ENCODE measurements at regions not wholly inside any gene's neighbourhood (a gene's known extent, or its start where the extent isn't known, plus 50 kb on each side); places are given as distances from the start of the nearest gene placed in this dataset.

GRCh38 chr10:34875061-34875460 lies 60.0 kb upstream of the PARD3 start:
- POLR2A ChIA-PET: no interaction called here
- H3K9ac ChIP-seq (ENCODE audit: low read length): no peak overlapping the region
- no peak for ATAC-seq (ENCODE audit: low read depth)
- no peak overlapping the region for H2AFZ ChIP-seq (ENCODE audit: insufficient read depth, low read depth, low read length, poor library complexity, severe bottlenecking)
- H3K79me2 ChIP-seq (ENCODE audit: control insufficient read depth, insufficient read depth, low read length): no peaks in the 10 kb centered on the region
- no peaks in the 10 kb centered on the region for H3K36me3 ChIP-seq (replicated peaks in 1 of 2; ENCODE audit: control extremely low read depth in 1 of 2, control insufficient read depth in 1 of 2, extremely low read depth in 1 of 2, insufficient read depth in 2 of 2, low read length in 1 of 2)
- Mint-ChIP-seq H3K4me1 (no peaks in the 10 kb centered on the region), H3K4me3 (no peak overlapping the region), H3K27ac (no peak overlapping the region), H3K27me3 (no peaks in the 10 kb centered on the region), H3K9me3 (ENCODE audit: insufficient read depth) (no peaks in the 10 kb centered on the region)
- H3K4me2 ChIP-seq (replicated peaks; ENCODE audit: low read depth, low read length, poor library complexity, severe bottlenecking): no peak overlapping the region
- no peaks in the 10 kb centered on the region for H3K27me3 ChIP-seq (replicated peaks in 1 of 4; ENCODE audit: control extremely low read depth in 1 of 4, control insufficient read depth in 3 of 4, insufficient read depth in 4 of 4, low read length in 3 of 4)
- 96% methylated on average over 10 of the region's 11 CpGs for WGBS (ENCODE audit: insufficient coverage)
- no peaks in the 10 kb centered on the region for H3K9me3 ChIP-seq (ENCODE audit: control extremely low read depth in 1 of 3, control insufficient read depth in 2 of 3, insufficient read depth in 1 of 3, low read length in 2 of 3)
- intact Hi-C loops (cut with micrococcal nuclease): no loop called here
- TF ChIP-seq CTCF (IDR thresholded peaks at IDR 0.05) (no peak), EZH2 (IDR thresholded peaks at IDR 0.05; ENCODE audit: borderline replicate concordance, insufficient read depth, low read depth, low read length, poor library complexity, severe bottlenecking) (no peak)
- H3K27ac ChIP-seq (ENCODE audit: low read length in 2 of 2): no peak overlapping the region
- CTCF ChIA-PET: no interaction called here
- no peaks in the 10 kb centered on the region for H3K4me1 ChIP-seq (ENCODE audit: control insufficient read depth in 2 of 2, insufficient read depth in 2 of 2, low read length in 2 of 2)
- DNase-seq: no peak
- no peaks in the 10 kb centered on the region for H4K20me1 ChIP-seq (ENCODE audit: control insufficient read depth, insufficient read depth, low read length, poor library complexity, severe bottlenecking)
- no peak overlapping the region for H3K4me3 ChIP-seq (ENCODE audit: control extremely low read depth in 1 of 5, extremely low read depth in 1 of 5, insufficient read depth in 1 of 5, low read depth in 2 of 5, low read length in 4 of 5)

- Mint-ChIP-seq H3K9me3 (ENCODE audit: insufficient read depth) (no peaks in the 10 kb centered on the region), H3K4me3 (no peak overlapping the region), H3K27me3 (peaks cover 6% of the 10 kb centered on the region), H3K27ac (no peak overlapping the region), H3K4me1 (no peaks in the 10 kb centered on the region)
- no peaks in the 10 kb centered on the region for H3K9me3 ChIP-seq (ENCODE audit: control extremely low read depth in 1 of 3, control insufficient read depth in 2 of 3, insufficient read depth in 1 of 3, low read length in 2 of 3)
- ATAC-seq (ENCODE audit: low read depth) (no peak), DNase-seq (no peak)
- no peaks in the 10 kb centered on the region for H3K4me1 ChIP-seq (ENCODE audit: control insufficient read depth in 2 of 2, insufficient read depth in 2 of 2, low read length in 2 of 2)
- no peaks in the 10 kb centered on the region for H3K27me3 ChIP-seq (replicated peaks in 1 of 4; ENCODE audit: control extremely low read depth in 1 of 4, control insufficient read depth in 3 of 4, insufficient read depth in 4 of 4, low read length in 3 of 4)
- H2AFZ ChIP-seq (ENCODE audit: insufficient read depth, low read depth, low read length, poor library complexity, severe bottlenecking): no peak overlapping the region
- intact Hi-C loops (cut with micrococcal nuclease): no loop called here
- CTCF ChIA-PET: no interaction called here
- no peak overlapping the region for H3K9ac ChIP-seq (ENCODE audit: low read length)
- no peak for TF ChIP-seq EZH2 (IDR thresholded peaks at IDR 0.05; ENCODE audit: borderline replicate concordance, insufficient read depth, low read depth, low read length, poor library complexity, severe bottlenecking)
- TF ChIP-seq CTCF (IDR thresholded peaks at IDR 0.05): no peak
- WGBS (ENCODE audit: insufficient coverage): 100% methylated on average over 2 of the region's 3 CpGs
- no peaks in the 10 kb centered on the region for H3K79me2 ChIP-seq (ENCODE audit: control insufficient read depth, insufficient read depth, low read length)
- POLR2A ChIA-PET: no interaction called here
- H3K36me3 ChIP-seq (replicated peaks in 1 of 2; ENCODE audit: control extremely low read depth in 1 of 2, control insufficient read depth in 1 of 2, extremely low read depth in 1 of 2, insufficient read depth in 2 of 2, low read length in 1 of 2): no peaks in the 10 kb centered on the region
- no peak overlapping the region for H3K4me2 ChIP-seq (replicated peaks; ENCODE audit: low read depth, low read length, poor library complexity, severe bottlenecking)
- H3K4me3 ChIP-seq (ENCODE audit: control extremely low read depth in 1 of 5, extremely low read depth in 1 of 5, insufficient read depth in 1 of 5, low read depth in 2 of 5, low read length in 4 of 5): no peak overlapping the region
- H3K27ac ChIP-seq (ENCODE audit: low read length in 2 of 2): no peak overlapping the region
- no peaks in the 10 kb centered on the region for H4K20me1 ChIP-seq (ENCODE audit: control insufficient read depth, insufficient read depth, low read length, poor library complexity, severe bottlenecking)
Measured at GRCh38 chr10:34872820-34873219, 57.7 kb upstream of the PARD3 start.

Data from B cell (primary cell).